GDM1 (cell line): ENCODE measurements at regions not wholly inside any gene's neighbourhood (a gene's known extent, or its start where the extent isn't known, plus 50 kb on each side); places are given as distances from the start of the nearest gene placed in this dataset.

Experiments
- DNase-seq: peaks from one replicate; lab custom pipeline; 2025; lab: John Stamatoyannopoulos, UW

DNA sequence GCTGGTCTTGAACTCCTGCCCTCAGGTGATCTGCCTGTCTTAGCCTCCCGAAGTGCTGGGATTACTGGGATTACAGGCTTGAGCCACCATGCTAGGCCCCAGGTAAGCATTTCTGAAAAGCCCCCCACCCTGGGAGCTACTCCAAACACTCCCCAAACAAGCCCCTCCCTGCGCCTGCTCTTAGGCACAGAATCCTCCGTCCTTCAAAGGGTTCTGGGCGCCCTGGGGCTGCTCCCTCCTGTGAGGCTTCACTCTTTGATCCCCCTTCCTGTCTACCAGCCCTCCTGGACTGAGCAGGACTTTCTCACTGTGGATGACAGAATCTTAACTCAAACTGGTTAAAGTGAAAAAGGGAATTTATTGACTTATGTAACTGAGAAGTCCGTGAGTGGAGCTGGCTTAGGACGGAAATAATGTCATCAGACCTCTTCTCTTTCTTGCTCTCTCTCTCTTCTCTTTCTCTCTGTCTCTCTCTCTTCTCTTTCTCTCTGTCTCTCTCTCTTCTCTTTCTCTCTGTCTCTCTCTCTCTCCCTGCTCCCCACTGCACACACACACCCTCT, 66.9 kb upstream of the CLMN start:
- no peak for DNase-seq

DNA sequence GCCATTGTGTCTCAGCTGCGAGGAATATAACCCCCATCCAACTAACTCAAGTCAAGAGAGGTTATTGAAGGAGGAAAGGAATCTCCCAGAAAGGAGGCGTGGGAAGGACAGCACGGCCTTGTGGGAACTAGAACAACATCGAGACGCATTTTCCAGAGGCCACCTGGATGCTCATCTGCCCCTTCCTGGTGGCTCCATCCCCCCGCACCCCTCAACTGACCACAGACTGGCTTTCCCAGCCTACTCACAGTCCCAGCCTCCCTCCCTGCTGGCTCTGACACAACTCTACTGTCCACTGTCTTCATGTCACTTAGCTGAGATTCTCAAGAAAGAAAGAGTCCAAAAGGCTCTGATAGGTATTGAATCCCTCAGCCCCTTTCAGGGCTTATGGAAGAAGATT, 66.0 kb upstream of the CLMN start:
- no peak for DNase-seq

DNA sequence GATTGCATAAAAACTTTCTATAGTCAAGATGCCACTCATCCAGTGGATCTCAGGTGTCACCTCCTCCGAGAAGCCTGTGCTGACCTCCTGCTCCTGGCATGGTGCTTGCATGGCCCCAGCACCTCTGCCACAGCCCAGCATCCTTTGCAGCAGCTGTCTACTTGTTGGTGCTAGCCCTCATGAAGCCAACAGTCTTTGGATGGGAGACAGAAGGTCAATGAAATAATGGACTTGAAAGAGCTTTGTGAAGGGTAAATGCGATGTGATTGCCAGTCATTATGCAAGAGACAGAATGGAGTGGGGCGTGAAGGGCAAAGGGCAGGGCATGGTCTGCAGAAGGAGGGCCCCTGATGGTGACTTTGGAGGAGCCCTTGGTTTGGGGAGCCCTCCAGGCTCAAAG, 63.0 kb upstream of the CLMN start:
- no peak for DNase-seq

DNA sequence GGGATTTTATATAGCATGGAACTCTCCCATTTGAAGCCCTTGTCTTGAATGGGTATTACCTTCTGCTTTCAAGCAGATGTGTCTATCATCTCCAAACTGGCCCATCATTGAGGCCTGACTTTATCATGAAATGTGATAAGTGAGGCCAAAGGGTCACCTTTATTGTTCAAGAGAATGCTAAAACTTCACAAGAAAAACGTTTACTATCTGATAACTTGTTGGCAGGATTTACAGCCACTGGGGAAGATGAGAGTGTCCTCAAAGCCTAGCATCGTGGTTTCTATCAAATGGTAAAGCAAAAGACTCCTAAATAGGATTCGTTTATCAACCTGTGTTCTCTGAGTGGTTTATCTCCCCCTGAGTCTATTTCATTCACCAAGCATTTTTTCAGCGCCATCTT, 62.0 kb upstream of the CLMN start:
- no peak for DNase-seq

DNA sequence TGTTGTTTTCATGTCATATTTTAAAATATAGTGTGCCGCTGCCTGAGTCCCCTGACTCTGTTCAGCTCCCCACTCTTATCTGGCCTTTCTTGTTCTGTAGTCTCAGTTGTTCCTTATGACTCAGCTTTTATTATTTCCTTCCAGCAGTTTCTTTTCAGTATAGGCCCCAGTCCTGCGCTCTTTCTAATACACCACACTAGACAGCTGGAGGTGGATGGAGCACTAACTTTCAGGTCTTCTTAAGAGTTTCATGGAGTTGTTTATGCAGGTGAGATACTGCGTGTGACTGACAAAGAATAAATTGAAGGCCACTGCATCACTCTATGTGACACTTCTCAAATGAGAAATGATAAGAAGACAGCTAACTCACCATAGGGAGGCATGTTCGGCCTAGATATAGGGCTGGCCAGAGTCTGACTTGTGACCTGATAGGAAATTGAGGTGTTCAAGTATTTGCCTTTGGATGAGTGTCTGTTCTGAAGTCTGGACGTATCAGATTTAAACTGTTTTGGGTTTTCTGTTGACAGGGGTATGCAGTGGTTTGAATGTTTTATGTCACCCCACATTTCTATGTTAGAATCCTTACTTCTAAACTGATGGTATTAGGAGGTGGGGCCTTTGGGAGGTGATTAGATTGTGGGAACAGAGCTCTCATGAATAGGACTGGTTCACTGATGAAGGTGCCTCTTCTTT, 60.8 kb upstream of the CLMN start:
- no peak for DNase-seq

DNA sequence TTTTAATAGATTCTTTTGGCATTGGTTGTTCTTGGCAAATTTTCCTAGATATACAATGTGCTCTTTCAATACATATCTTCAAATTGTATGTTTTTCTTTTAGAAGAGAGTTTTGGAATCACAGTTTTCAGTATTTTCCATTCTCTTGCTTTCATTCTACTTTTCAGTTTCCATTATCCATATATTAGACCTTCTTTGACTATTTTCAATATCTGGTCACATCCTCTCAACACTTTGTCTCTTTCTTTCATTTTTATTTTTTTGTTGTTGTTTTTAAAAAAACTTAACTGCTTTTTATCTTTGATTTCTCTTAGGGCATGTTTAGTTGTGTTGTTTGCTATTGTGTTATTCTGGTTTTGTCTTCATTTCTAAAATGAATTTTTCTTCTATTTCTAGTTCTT, 59.9 kb upstream of the CLMN start:
- no peak for DNase-seq

DNA sequence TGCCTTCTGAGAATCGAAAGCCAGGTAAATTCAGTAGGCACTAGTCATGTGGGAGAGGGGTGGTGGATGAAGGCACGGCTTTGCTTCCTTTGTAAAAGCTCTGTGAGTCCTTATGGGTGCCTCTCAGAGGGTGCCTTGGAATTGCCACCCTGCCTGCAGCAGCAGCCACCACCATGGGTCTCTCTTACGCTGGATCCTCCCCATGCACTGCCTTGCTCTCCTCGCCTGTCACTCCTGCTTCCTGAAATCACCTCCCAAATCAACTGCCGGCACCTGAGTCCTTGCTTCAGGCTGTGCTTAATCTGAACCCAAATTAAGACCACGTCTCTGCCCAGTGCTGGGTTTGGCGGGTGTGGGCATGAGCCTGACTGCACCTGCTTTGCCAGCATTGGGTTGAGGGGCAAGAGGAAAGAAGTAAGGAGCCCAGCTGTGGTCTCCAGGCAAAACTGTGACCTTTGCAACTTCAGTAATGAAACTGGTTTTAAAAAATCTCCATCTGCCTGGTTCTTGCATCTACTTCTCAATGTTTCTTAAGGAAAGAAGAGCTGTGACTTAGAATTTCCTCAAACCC, 55.9 kb upstream of the CLMN start:
- DNase-seq, result no peak

DNA sequence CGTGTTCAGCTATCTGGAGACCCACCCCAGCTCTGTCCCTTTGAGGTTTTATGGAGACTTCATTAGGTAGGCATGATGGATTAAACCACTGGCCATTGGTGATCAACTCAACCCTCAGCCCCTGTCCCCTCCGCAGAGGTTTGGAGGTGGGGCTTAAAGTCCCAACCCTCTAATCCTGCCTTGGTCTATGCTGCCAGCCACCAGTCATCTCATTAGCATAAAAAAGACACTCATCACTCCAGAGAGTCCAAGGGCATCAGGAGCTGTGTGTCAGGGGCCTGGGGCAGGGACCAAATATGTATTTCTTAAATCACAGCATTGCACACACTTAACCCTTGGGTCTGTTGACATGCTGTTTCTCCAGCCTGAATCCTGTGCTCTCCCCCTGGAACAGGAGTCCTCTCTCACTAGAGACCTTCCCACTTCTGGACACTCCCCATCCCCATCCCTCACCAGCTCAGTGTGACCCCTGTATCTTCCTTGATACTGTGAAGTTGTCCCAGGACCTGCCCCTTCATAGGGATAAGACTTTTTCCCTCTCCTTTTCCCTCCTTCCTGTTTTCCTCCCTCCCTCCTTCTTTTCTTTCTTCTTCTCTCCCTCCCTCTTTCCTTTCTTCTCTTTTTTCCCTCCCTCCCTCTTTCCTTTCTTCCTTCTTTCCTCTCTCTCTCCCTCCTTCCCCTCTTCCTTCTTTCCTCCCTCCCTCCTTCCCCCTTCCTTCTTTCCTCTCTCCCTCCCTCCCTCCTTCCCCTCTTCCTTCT, 54.7 kb upstream of the CLMN start:
- no peak for DNase-seq

DNA sequence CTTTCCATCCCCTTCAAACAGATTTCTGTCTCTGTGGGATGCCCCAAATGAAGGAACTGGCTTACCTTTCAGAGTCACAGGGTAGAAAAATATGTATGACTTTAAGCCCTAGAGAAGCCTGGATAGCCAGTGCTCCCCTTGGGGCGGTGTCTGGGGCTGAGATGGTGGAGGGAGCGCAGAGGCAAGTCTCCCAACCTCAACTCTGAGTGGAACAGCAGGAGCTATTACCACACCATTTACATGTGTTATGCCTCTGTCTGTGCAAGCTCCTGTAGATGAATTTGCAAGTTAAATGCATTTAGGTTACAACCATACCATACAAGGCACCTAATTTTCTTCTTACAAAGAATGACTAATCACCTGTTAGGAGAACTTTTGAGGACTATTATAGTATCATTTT, 50.4 kb upstream of the CLMN start:
- no peak for DNase-seq
